Endodermal cell (in vitro differentiated cells): ENCODE measurements at regions not wholly inside any gene's neighbourhood (a gene's known extent, or its start where the extent isn't known, plus 50 kb on each side); places are given as distances from the start of the nearest gene placed in this dataset.

Source experiments
- DNase-seq: peaks from one replicate; pipeline ENCODE4 v3.0.0-alpha.2; 2017
- H3K27ac ChIP-seq: 2 replicates; pipeline ENCODE4 v1.5.1; 2013; ENCODE audit warnings: mild to moderate bottlenecking, low read depth, low read length, moderate library complexity
- H3K27me3 ChIP-seq: 2 replicates; pipeline ENCODE4 v1.6.1; 2013; ENCODE audit warnings: mild to moderate bottlenecking, low read length, moderate library complexity; ENCODE audit not compliant: insufficient read depth, control insufficient read depth, poor library complexity, severe bottlenecking
- H3K36me3 ChIP-seq: 2 replicates; pipeline ENCODE4 v1.7.0; 2013; ENCODE audit warnings: mild to moderate bottlenecking, low read length, moderate library complexity; ENCODE audit not compliant: control insufficient read depth, insufficient read depth
- H3K4me1 ChIP-seq: one replicate; pipeline ENCODE4 v1.7.0; 2013; ENCODE audit warnings: low read length; ENCODE audit not compliant: control insufficient read depth, insufficient read depth
- H3K4me3 ChIP-seq: 2 replicates; pipeline ENCODE4 v1.5.1; 2013; ENCODE audit warnings: mild to moderate bottlenecking, low read length, moderate library complexity
- H3K9ac ChIP-seq: 2 replicates; pipeline ENCODE4 v1.6.1; 2013; ENCODE audit warnings: mild to moderate bottlenecking, low read length, moderate library complexity; ENCODE audit not compliant: poor library complexity, severe bottlenecking; ENCODE audit errors: extremely low read depth
- H3K9me3 ChIP-seq: 2 replicates; pipeline ENCODE4 v1.6.1; 2013; ENCODE audit warnings: mild to moderate bottlenecking, low read length, moderate library complexity; ENCODE audit not compliant: control insufficient read depth
- H3K27ac Mint-ChIP-seq: 2 replicates; pipeline ENCODE4 v1.8.0; 2020; ENCODE audit warnings: mixed read lengths
- H3K27me3 Mint-ChIP-seq: 2 replicates; pipeline ENCODE4 v1.8.0; 2021; ENCODE audit warnings: mild to moderate bottlenecking, mixed read lengths; ENCODE audit not compliant: insufficient read depth
- H3K36me3 Mint-ChIP-seq: 2 replicates; pipeline ENCODE4 v1.8.0; 2020; ENCODE audit warnings: low read depth, mixed read lengths
- H3K4me1 Mint-ChIP-seq: 2 replicates; pipeline ENCODE4 v1.8.0; 2020; ENCODE audit warnings: mixed read lengths
- H3K4me3 Mint-ChIP-seq: 2 replicates; pipeline ENCODE4 v1.8.0; 2020; ENCODE audit warnings: mild to moderate bottlenecking, moderate library complexity, mixed read lengths
- H3K9me3 Mint-ChIP-seq: 2 replicates; pipeline ENCODE4 v1.8.0; 2020; ENCODE audit warnings: mild to moderate bottlenecking, mixed read lengths
- CTCF ChIP-seq: fragments of 200-600 bp; sonication (generic); conservative IDR thresholded peaks from 2 replicates; pipeline ENCODE4 v1.5.0; 2021; ENCODE audit warnings: antibody characterized with exemption, mild to moderate bottlenecking
- WGBS, 2 experiments: methylation state at CpG; one replicate each; pipeline versions ENCODE4 v1.1.5 to v1.1.7; 2013; ENCODE audit warnings: missing lambda C conversion rate in 2 of 2, mixed read lengths in 1 of 2; ENCODE audit not compliant: insufficient coverage in 1 of 2, insufficient read length in 1 of 2; 5-methylcytosine and 5-hydroxymethylcytosine counted together

- H3K36me3 ChIP-seq: no peaks in the 10 kb centered on the region
- H3K27ac ChIP-seq: no peak overlapping the region
- no peaks in the 10 kb centered on the region for H3K9me3 Mint-ChIP-seq
- H3K4me3 Mint-ChIP-seq: no peak overlapping the region
- WGBS, 2 experiments: 73% methylated on average over 2 of the region's 2 CpGs; no CpG with 5 or more reads in 1 of the 2 experiments
- H3K4me1 Mint-ChIP-seq: no peaks in the 10 kb centered on the region
- no peak overlapping the region for H3K4me3 ChIP-seq
- H3K27me3 ChIP-seq: no peaks in the 10 kb centered on the region
- DNase-seq: no peak
- no peak overlapping the region for H3K27ac Mint-ChIP-seq
- H3K36me3 Mint-ChIP-seq: no peaks in the 10 kb centered on the region
- no peaks in the 10 kb centered on the region for H3K4me1 ChIP-seq
- no peak for TF ChIP-seq CTCF
- no peaks in the 10 kb centered on the region for H3K27me3 Mint-ChIP-seq
- H3K9me3 ChIP-seq: no peaks in the 10 kb centered on the region
- no peak overlapping the region for H3K9ac ChIP-seq
These were observed 853.6 kb upstream of the SOX11 start for GRCh38 chr2:4838626-4839025.

GRCh38 chr2:4840791-4841190, 851.4 kb upstream of the SOX11 start:
- H3K4me1 ChIP-seq: no peaks in the 10 kb centered on the region
- DNase-seq: no peak
- H3K9ac ChIP-seq: no peak overlapping the region
- TF ChIP-seq CTCF: no peak
- Mint-ChIP-seq H3K27me3 (no peaks in the 10 kb centered on the region), H3K4me1 (no peaks in the 10 kb centered on the region), H3K27ac (no peak overlapping the region), H3K9me3 (no peaks in the 10 kb centered on the region), H3K36me3 (no peaks in the 10 kb centered on the region), H3K4me3 (no peak overlapping the region)
- 76 to 87% methylated on average over 2 of the region's 2 CpGs for WGBS, 2 experiments
- H3K9me3 ChIP-seq: no peaks in the 10 kb centered on the region
- no peak overlapping the region for H3K4me3 ChIP-seq
- no peaks in the 10 kb centered on the region for H3K27me3 ChIP-seq
- no peak overlapping the region for H3K27ac ChIP-seq
- no peaks in the 10 kb centered on the region for H3K36me3 ChIP-seq

- WGBS, 2 experiments: 76 to 84% methylated on average over 5 to 6 of the region's 6 CpGs
- Mint-ChIP-seq H3K4me1 (no peaks in the 10 kb centered on the region), H3K27ac (no peak overlapping the region), H3K27me3 (no peaks in the 10 kb centered on the region), H3K4me3 (no peak overlapping the region), H3K36me3 (no peaks in the 10 kb centered on the region), H3K9me3 (no peaks in the 10 kb centered on the region)
- H3K4me1 ChIP-seq: no peaks in the 10 kb centered on the region
- no peak for DNase-seq
- H3K27me3 ChIP-seq: no peaks in the 10 kb centered on the region
- H3K9ac ChIP-seq: no peak overlapping the region
- no peak overlapping the region for H3K4me3 ChIP-seq
- H3K27ac ChIP-seq: no peak overlapping the region
- TF ChIP-seq CTCF: no peak
- H3K9me3 ChIP-seq: no peaks in the 10 kb centered on the region
- no peaks in the 10 kb centered on the region for H3K36me3 ChIP-seq
These were observed 847.3 kb upstream of the SOX11 start for GRCh38 chr2:4844881-4845280.
